Neural cell (in vitro differentiated cells): ENCODE measurements at regions not wholly inside any gene's neighbourhood (a gene's known extent, or its start where the extent isn't known, plus 50 kb on each side); places are given as distances from the start of the nearest gene placed in this dataset.

Experiments
- H2AFZ ChIP-seq: fragments of 200-600, 300-800 bp; sonication (generic), shearing (Covaris generic); 2 replicates; pipeline ENCODE4 v1.6.0; 2014; ENCODE audit warnings: low read depth, mild to moderate bottlenecking, antibody characterized with exemption, low read length, moderate library complexity
- H3F3A ChIP-seq: fragments of 200-600 bp; shearing (Covaris generic); 2 replicates; pipeline ENCODE4 v1.6.1; 2016; ENCODE audit warnings: mild to moderate bottlenecking, moderate library complexity, mixed read lengths, antibody characterized with exemption, low read length; ENCODE audit not compliant: insufficient read depth, poor library complexity, severe bottlenecking
- H3K27ac ChIP-seq: fragments of 200-600, 300-800 bp; sonication (generic), shearing (Covaris generic); 2 replicates; pipeline ENCODE4 v1.5.1; 2014; ENCODE audit warnings: mild to moderate bottlenecking, low read length, moderate library complexity
- H3K27me3 ChIP-seq: fragments of 300-800, 200-600 bp; sonication (generic), shearing (Covaris generic); 2 replicates; pipeline ENCODE4 v1.6.0; 2014; ENCODE audit warnings: mild to moderate bottlenecking, low read depth, low read length, moderate library complexity; ENCODE audit not compliant: insufficient read depth
- H3K36me3 ChIP-seq: fragments of 300-800, 200-600 bp; sonication (generic), shearing (Covaris generic); 2 replicates; pipeline ENCODE4 v1.5.1; 2014; ENCODE audit warnings: mild to moderate bottlenecking, antibody characterized with exemption, low read length, moderate library complexity; ENCODE audit not compliant: insufficient read depth
- H3K4me2 ChIP-seq: fragments of 300-800, 200-600 bp; sonication (generic), shearing (Covaris generic); 2 replicates; pipeline ENCODE4 v1.6.0; 2014; ENCODE audit warnings: mild to moderate bottlenecking, low read length
- H3K4me3 ChIP-seq: fragments of 300-800, 200-600 bp; sonication (generic), shearing (Covaris generic); 2 replicates; pipeline ENCODE4 v1.5.1; 2014; ENCODE audit warnings: mild to moderate bottlenecking, low read length, moderate library complexity
- H3K79me2 ChIP-seq: fragments of 200-600 bp; shearing (Covaris generic); replicated peaks from 2 replicates; pipeline ENCODE4 v1.6.0; 2014; ENCODE audit warnings: mild to moderate bottlenecking, low read length, moderate library complexity; ENCODE audit not compliant: insufficient read depth
- H3K9ac ChIP-seq: fragments of 300-800, 200-600 bp; sonication (generic), shearing (Covaris generic); 2 replicates; pipeline ENCODE4 v1.6.1; 2016; ENCODE audit warnings: mild to moderate bottlenecking, low read length, mixed read lengths
- H3K9me2 ChIP-seq: fragments of 200-600 bp; shearing (Covaris generic); 2 replicates; pipeline ENCODE4 v1.6.1; 2016; ENCODE audit warnings: mild to moderate bottlenecking, low read length, mixed read lengths; ENCODE audit not compliant: insufficient read depth
- H3K9me3 ChIP-seq: fragments of 200-600, 300-800 bp; sonication (generic), shearing (Covaris generic); 2 replicates; pipeline ENCODE4 v1.6.1; 2016; ENCODE audit warnings: mild to moderate bottlenecking, mixed run types, low read length, moderate library complexity, mixed read lengths
- H4K20me1 ChIP-seq: fragments of 200-600 bp; shearing (Covaris generic); 2 replicates; pipeline ENCODE4 v1.6.1; 2016; ENCODE audit warnings: mild to moderate bottlenecking, mixed run types; ENCODE audit not compliant: insufficient read depth
- EP300 ChIP-seq: fragments of 450-650 bp; conservative IDR thresholded peaks from 2 replicates; pipeline ENCODE4 v1.6.1; 2014; ENCODE audit warnings: antibody characterized with exemption, mild to moderate bottlenecking, moderate library complexity; ENCODE audit not compliant: poor library complexity, severe bottlenecking
- EZH2 ChIP-seq: fragments of 200-600, 300-800 bp; shearing (Covaris generic), sonication (generic); IDR thresholded peaks from 2 replicates; pipeline ENCODE4 v1.6.1; 2014; ENCODE audit warnings: antibody characterized with exemption, low read length, borderline replicate concordance, mild to moderate bottlenecking; ENCODE audit not compliant: insufficient read depth, poor library complexity, severe bottlenecking
- MXI1 ChIP-seq: fragments of 450-650 bp; conservative IDR thresholded peaks from 2 replicates; pipeline ENCODE4 v1.6.1; 2014; ENCODE audit warnings: antibody characterized with exemption, mild to moderate bottlenecking; ENCODE audit not compliant: poor library complexity, severe bottlenecking
- POLR2AphosphoS5 ChIP-seq: IDR thresholded peaks from 2 replicates; pipeline ENCODE4 v1.6.1; 2012
- RAD21 ChIP-seq: fragments of 450-650 bp; conservative IDR thresholded peaks from 2 replicates; pipeline ENCODE4 v1.6.1; 2014; ENCODE audit warnings: antibody characterized with exemption, mild to moderate bottlenecking, moderate library complexity
- REST ChIP-seq: IDR thresholded peaks from 2 replicates; pipeline ENCODE4 v1.6.1; 2012; ENCODE audit warnings: borderline replicate concordance
- SMC3 ChIP-seq: fragments of 450-650 bp; conservative IDR thresholded peaks from 2 replicates; pipeline ENCODE4 v1.6.1; 2014; ENCODE audit warnings: antibody characterized with exemption, mild to moderate bottlenecking, moderate library complexity; ENCODE audit not compliant: poor library complexity
- TAF1 ChIP-seq: IDR thresholded peaks from 2 replicates; pipeline ENCODE4 v1.6.1; 2012; ENCODE audit warnings: low read depth
- TF ChIP-seq, protein P1 (sequence below): fragments of 450-650 bp; IDR thresholded peaks from 2 replicates; pipeline ENCODE4 v1.5.1; 2014; ENCODE audit warnings: antibody characterized with exemption, mild to moderate bottlenecking, moderate library complexity; ENCODE audit not compliant: poor library complexity, severe bottlenecking

DNA sequence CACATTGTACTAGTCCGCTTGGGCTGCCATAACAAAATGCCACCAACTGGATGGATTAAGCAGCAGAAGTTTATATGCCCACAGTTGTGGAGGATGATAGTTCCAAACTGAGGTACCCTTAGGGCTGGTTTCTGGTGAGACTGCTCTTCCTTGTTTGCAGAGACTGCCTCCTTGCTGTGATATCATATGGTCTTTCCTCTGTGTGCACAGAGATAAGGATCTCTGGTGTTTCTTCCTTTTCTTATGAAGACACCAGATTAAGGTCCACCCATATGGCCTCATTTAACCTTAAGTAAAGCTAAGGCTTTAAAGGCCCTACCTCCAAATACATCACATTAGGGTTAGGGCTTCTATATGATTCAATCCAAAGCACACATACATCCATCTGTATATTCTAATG lies 738.2 kb upstream of the GCFC2 start:
- no peak overlapping the region for H3K27ac ChIP-seq
- no peaks in the 10 kb centered on the region for H3F3A ChIP-seq
- no peak overlapping the region for H3K4me3 ChIP-seq
- H3K9ac ChIP-seq, result no peak overlapping the region
- H3K79me2 ChIP-seq, result no peaks in the 10 kb centered on the region
- H3K27me3 ChIP-seq, result no peaks in the 10 kb centered on the region
- H4K20me1 ChIP-seq, result no peaks in the 10 kb centered on the region
- TF ChIP-seq SMC3, result no peak
- TF ChIP-seq, protein P1, sequence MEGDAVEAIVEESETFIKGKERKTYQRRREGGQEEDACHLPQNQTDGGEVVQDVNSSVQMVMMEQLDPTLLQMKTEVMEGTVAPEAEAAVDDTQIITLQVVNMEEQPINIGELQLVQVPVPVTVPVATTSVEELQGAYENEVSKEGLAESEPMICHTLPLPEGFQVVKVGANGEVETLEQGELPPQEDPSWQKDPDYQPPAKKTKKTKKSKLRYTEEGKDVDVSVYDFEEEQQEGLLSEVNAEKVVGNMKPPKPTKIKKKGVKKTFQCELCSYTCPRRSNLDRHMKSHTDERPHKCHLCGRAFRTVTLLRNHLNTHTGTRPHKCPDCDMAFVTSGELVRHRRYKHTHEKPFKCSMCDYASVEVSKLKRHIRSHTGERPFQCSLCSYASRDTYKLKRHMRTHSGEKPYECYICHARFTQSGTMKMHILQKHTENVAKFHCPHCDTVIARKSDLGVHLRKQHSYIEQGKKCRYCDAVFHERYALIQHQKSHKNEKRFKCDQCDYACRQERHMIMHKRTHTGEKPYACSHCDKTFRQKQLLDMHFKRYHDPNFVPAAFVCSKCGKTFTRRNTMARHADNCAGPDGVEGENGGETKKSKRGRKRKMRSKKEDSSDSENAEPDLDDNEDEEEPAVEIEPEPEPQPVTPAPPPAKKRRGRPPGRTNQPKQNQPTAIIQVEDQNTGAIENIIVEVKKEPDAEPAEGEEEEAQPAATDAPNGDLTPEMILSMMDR, result no peak
- no peak for TF ChIP-seq RAD21
- TF ChIP-seq POLR2AphosphoS5, result no peak
- no peak for TF ChIP-seq REST
- no peak for TF ChIP-seq MXI1
- no peaks in the 10 kb centered on the region for H3K36me3 ChIP-seq
- H2AFZ ChIP-seq, result no peak overlapping the region
- no peak overlapping the region for H3K4me2 ChIP-seq
- H3K9me3 ChIP-seq, result no peaks in the 10 kb centered on the region
- no peaks in the 10 kb centered on the region for H3K9me2 ChIP-seq

- TF ChIP-seq RAD21 (no peak), TAF1 (no peak), EP300 (no peak), POLR2AphosphoS5 (no peak), EZH2 (no peak), SMC3 (no peak), MXI1 (no peak), REST (no peak)
- TF ChIP-seq, protein P1, result no peak
- Histone ChIP-seq H3K9me2 (no peaks in the 10 kb centered on the region), H3K9ac (no peak overlapping the region), H3K79me2 (no peaks in the 10 kb centered on the region), H3K27ac (no peak overlapping the region), H3K9me3 (no peaks in the 10 kb centered on the region), H3K4me2 (no peak overlapping the region), H2AFZ (no peak overlapping the region), H3K27me3 (no peaks in the 10 kb centered on the region), H3K36me3 (no peaks in the 10 kb centered on the region), H4K20me1 (no peaks in the 10 kb centered on the region), H3F3A (no peaks in the 10 kb centered on the region), H3K4me3 (no peak overlapping the region)
Measured at GRCh38 chr2:76447294-76447693, 736.6 kb upstream of the GCFC2 start.
